IMR-90 (cell line): ENCODE measurements at regions not wholly inside any gene's neighbourhood (a gene's known extent, or its start where the extent isn't known, plus 50 kb on each side); places are given as distances from the start of the nearest gene placed in this dataset.

Experiments
- ATAC-seq: fragments of 200-7000 bp; cut with Tn5 transposase; 2 replicates; pipeline ENCODE4 v1.9.1; 2020; ENCODE audit warnings: low read depth, mild to moderate bottlenecking, moderate library complexity
- BruUV-seq: library from RNA; stranded (reverse); fragments of 400-500 nt; replicated peaks from 2 replicates; lab custom pipeline; 2021; lab: Mats Ljungman, UMichigan
- CTCF ChIA-PET: fragments of 300-600 bp; formaldehyde crosslinking; extraction: SDS; loops from one replicate; lab custom pipeline; 2021; ENCODE audit warnings: antibody characterized with exemption; lab: Yijun Ruan, JAX
- POLR2A ChIA-PET: fragments of 300-600 bp; sonication (Branson Sonifier 250); formaldehyde crosslinking; loops from one replicate; lab custom pipeline; 2022; ENCODE audit warnings: antibody characterized with exemption; ENCODE audit not compliant: unreplicated experiment; lab: Charles Lee
- DNase-seq: peaks from one replicate; pipeline ENCODE4 v3.0.0; 2013
- H2AFZ ChIP-seq: replicated peaks from 2 replicates; pipeline ENCODE3; 2013; ENCODE audit warnings: low read length, mild to moderate bottlenecking; ENCODE audit not compliant: poor library complexity
- H2AK5ac ChIP-seq: 2 replicates; pipeline ENCODE4 v1.6.1; 2013; ENCODE audit warnings: low read depth, low read length, inconsistent platforms
- H2AK9ac ChIP-seq: replicated peaks from 2 replicates; pipeline ENCODE3; 2013; ENCODE audit warnings: mild to moderate bottlenecking, low read depth, low read length, moderate library complexity; ENCODE audit not compliant: poor library complexity
- H2BK120ac ChIP-seq: 2 replicates; pipeline ENCODE4 v1.6.1; 2013; ENCODE audit warnings: low read depth, low read length, inconsistent platforms
- H2BK15ac ChIP-seq: 3 replicates; pipeline ENCODE4 v1.6.1; 2013; ENCODE audit warnings: low read depth, low read length, inconsistent platforms
- H2BK20ac ChIP-seq: 2 replicates; pipeline ENCODE4 v1.6.1; 2013; ENCODE audit warnings: low read depth, mild to moderate bottlenecking, inconsistent platforms, low read length, moderate library complexity
- H2BK5ac ChIP-seq: 2 replicates; pipeline ENCODE4 v1.6.1; 2013; ENCODE audit warnings: mild to moderate bottlenecking, low read depth, low read length, inconsistent platforms; ENCODE audit not compliant: poor library complexity, severe bottlenecking
- H3K14ac ChIP-seq: replicated peaks from 2 replicates; pipeline ENCODE4 v1.6.1; 2013; ENCODE audit warnings: low read depth, low read length, inconsistent platforms
- H3K18ac ChIP-seq: 2 replicates; pipeline ENCODE4 v1.6.1; 2013; ENCODE audit warnings: low read depth, low read length, control low read depth
- H3K23ac ChIP-seq: 2 replicates; pipeline ENCODE4 v1.6.1; 2013; ENCODE audit warnings: low read depth, low read length, inconsistent platforms
- H3K27ac ChIP-seq: 2 replicates; pipeline ENCODE4 v1.5.1; 2013; ENCODE audit warnings: mild to moderate bottlenecking, control low read depth, low read length; ENCODE audit not compliant: insufficient read depth
- H3K27me3 ChIP-seq: 2 replicates; pipeline ENCODE4 v1.6.1; 2013; ENCODE audit warnings: low read length; ENCODE audit not compliant: control insufficient read depth, insufficient read depth
- H3K36me3 ChIP-seq: 2 replicates; pipeline ENCODE4 v1.6.1; 2013; ENCODE audit warnings: low read length, mixed read lengths; ENCODE audit not compliant: control insufficient read depth, insufficient read depth
- H3K4ac ChIP-seq: 2 replicates; pipeline ENCODE4 v1.6.1; 2013; ENCODE audit warnings: low read depth, low read length, inconsistent platforms
- H3K4me1 ChIP-seq: 2 replicates; pipeline ENCODE4 v1.6.1; 2013; ENCODE audit warnings: low read length, mixed read lengths; ENCODE audit not compliant: control insufficient read depth, insufficient read depth
- H3K4me2 ChIP-seq: 2 replicates; pipeline ENCODE4 v1.6.1; 2013; ENCODE audit warnings: low read depth, mild to moderate bottlenecking, control low read depth, low read length, moderate library complexity
- H3K4me3 ChIP-seq: 2 replicates; pipeline ENCODE4 v1.5.1; 2013; ENCODE audit warnings: low read depth, mild to moderate bottlenecking, control low read depth, low read length, moderate library complexity; ENCODE audit not compliant: insufficient read depth
- H3K56ac ChIP-seq: 2 replicates; pipeline ENCODE4 v1.6.1; 2013; ENCODE audit warnings: low read length, inconsistent platforms; ENCODE audit not compliant: insufficient read depth; ENCODE audit errors: extremely low read depth
- H3K79me1 ChIP-seq, 2 experiments: 2 replicates each; pipeline ENCODE4 v1.6.1; 2013; ENCODE audit warnings: low read length in 2 of 2, inconsistent platforms in 1 of 2, low read depth in 1 of 2
- H3K9ac ChIP-seq: 2 replicates; pipeline ENCODE4 v1.6.1; 2013; ENCODE audit warnings: low read depth, low read length, control low read depth
- H3K9me1 ChIP-seq: 2 replicates; pipeline ENCODE4 v1.6.1; 2013; ENCODE audit warnings: low read length, inconsistent platforms; ENCODE audit not compliant: insufficient read depth
- H3K9me3 ChIP-seq: 2 replicates; pipeline ENCODE4 v1.6.1; 2013; ENCODE audit warnings: low read length; ENCODE audit not compliant: control insufficient read depth, insufficient read depth
- H4K20me1 ChIP-seq: 2 replicates; pipeline ENCODE4 v1.6.1; 2013; ENCODE audit warnings: low read length, inconsistent platforms; ENCODE audit not compliant: insufficient read depth
- H4K5ac ChIP-seq: 2 replicates; pipeline ENCODE4 v1.6.1; 2013; ENCODE audit warnings: mild to moderate bottlenecking, low read depth, low read length, control low read depth
- H4K8ac ChIP-seq, 2 experiments: 2 replicates each; pipeline ENCODE4 v1.6.1; 2013; ENCODE audit warnings: low read depth in 2 of 2, low read length in 2 of 2, control low read depth in 1 of 2, inconsistent platforms in 1 of 2
- H4K91ac ChIP-seq: 2 replicates; pipeline ENCODE4 v1.6.1; 2013; ENCODE audit warnings: low read depth, low read length, inconsistent platforms; ENCODE audit not compliant: insufficient read depth
- BHLHE40 ChIP-seq: fragments of 150-350 bp; IDR thresholded peaks from 2 replicates; pipeline ENCODE4 v1.6.1; 2016; ENCODE audit warnings: mild to moderate bottlenecking, low read depth, low read length
- CEBPB ChIP-seq: IDR thresholded peaks from 2 replicates; pipeline ENCODE4 v1.6.1; 2012; ENCODE audit warnings: low read depth, low read length, improper control_type of control experiment
- CHD1 ChIP-seq: IDR thresholded peaks from 2 replicates; pipeline ENCODE4 v1.6.1; 2012; ENCODE audit warnings: low read depth, low read length, improper control_type of control experiment
- FOS ChIP-seq: fragments of 150-350 bp; IDR thresholded peaks from 2 replicates; pipeline ENCODE4 v1.6.1; 2016; ENCODE audit warnings: low read depth, low read length
- MAFK ChIP-seq: IDR thresholded peaks from 2 replicates; pipeline ENCODE4 v1.6.1; 2012; ENCODE audit warnings: low read depth, low read length, improper control_type of control experiment
- MAZ ChIP-seq: IDR thresholded peaks from 2 replicates; pipeline ENCODE4 v1.6.1; 2012; ENCODE audit warnings: low read depth, mild to moderate bottlenecking, low read length, improper control_type of control experiment, moderate library complexity, borderline replicate concordance
- MXI1 ChIP-seq: IDR thresholded peaks from 2 replicates; pipeline ENCODE4 v1.6.1; 2012; ENCODE audit warnings: low read depth, mild to moderate bottlenecking, low read length, moderate library complexity, borderline replicate concordance
- NFE2L2 ChIP-seq: fragments of 150-350 bp; IDR thresholded peaks from 2 replicates; pipeline ENCODE4 v1.6.1; 2016; ENCODE audit warnings: low read depth, mild to moderate bottlenecking, low read length
- POLR2A ChIP-seq: IDR thresholded peaks from 2 replicates; pipeline ENCODE4 v1.6.1; 2012; ENCODE audit warnings: mild to moderate bottlenecking, low read depth, low read length
- RAD21 ChIP-seq: IDR thresholded peaks from 2 replicates; pipeline ENCODE4 v1.6.1; 2012; ENCODE audit warnings: low read length, improper control_type of control experiment
- RCOR1 ChIP-seq: IDR thresholded peaks from 2 replicates; pipeline ENCODE4 v1.6.1; 2012; ENCODE audit warnings: mild to moderate bottlenecking, low read length, improper control_type of control experiment; ENCODE audit not compliant: insufficient replicate concordance
- RFX5 ChIP-seq: IDR thresholded peaks from 2 replicates; pipeline ENCODE4 v1.8.0; 2012; ENCODE audit warnings: low read depth, mild to moderate bottlenecking, low read length, moderate library complexity
- SMC3 ChIP-seq: fragments of 150-350 bp; IDR thresholded peaks from 2 replicates; pipeline ENCODE4 v1.6.1; 2016; ENCODE audit warnings: low read depth, mild to moderate bottlenecking, antibody characterized with exemption, low read length, moderate library complexity
- WGBS, 2 experiments: methylation state at CpG; one replicate each; pipeline versions ENCODE4 v1.1.5 to v1.1.7; 2013; ENCODE audit warnings: missing lambda C conversion rate in 2 of 2; ENCODE audit not compliant: insufficient read length in 1 of 2; ENCODE audit errors: extremely low coverage in 2 of 2; 5-methylcytosine and 5-hydroxymethylcytosine counted together
- dilution Hi-C: fragments of 300-500 bp; cut with HindIII; formaldehyde crosslinking; loops from one replicate; pipeline ENCODE4 v1.14.3; 2018; ENCODE audit warnings: low sequenced_read_pairs; ENCODE audit not compliant: unreplicated experiment
- in situ Hi-C: fragments of 300-500 bp; cut with MboI; formaldehyde crosslinking; loops from 3 replicates; pipeline ENCODE4 v1.14.3; 2019; ENCODE audit warnings: low sequenced_read_pairs, inconsistent platforms, mixed read lengths
- intact Hi-C: fragments of 100-400 bp; cut with micrococcal nuclease; formaldehyde crosslinking; loops from 2 replicates; pipeline ENCODE4 v1.10.0; 2022
- TF ChIP-seq, protein P1 (sequence below): fragments of 150-350 bp; IDR thresholded peaks from 2 replicates; pipeline ENCODE4 v1.6.1; 2016; ENCODE audit warnings: low read depth, mild to moderate bottlenecking, low read length, moderate library complexity, borderline replicate concordance
- TF ChIP-seq, protein P2 (sequence below): fragments of 150-350 bp; IDR thresholded peaks from 2 replicates; pipeline ENCODE4 v1.6.1; 2017; ENCODE audit warnings: mild to moderate bottlenecking, antibody characterized with exemption, low read length, low read depth
- TF ChIP-seq, protein P3 (sequence below): conservative IDR thresholded peaks from 2 replicates; pipeline ENCODE4 v1.5.1; 2012; ENCODE audit warnings: mild to moderate bottlenecking, low read depth, low read length, improper control_type of control experiment

DNA sequence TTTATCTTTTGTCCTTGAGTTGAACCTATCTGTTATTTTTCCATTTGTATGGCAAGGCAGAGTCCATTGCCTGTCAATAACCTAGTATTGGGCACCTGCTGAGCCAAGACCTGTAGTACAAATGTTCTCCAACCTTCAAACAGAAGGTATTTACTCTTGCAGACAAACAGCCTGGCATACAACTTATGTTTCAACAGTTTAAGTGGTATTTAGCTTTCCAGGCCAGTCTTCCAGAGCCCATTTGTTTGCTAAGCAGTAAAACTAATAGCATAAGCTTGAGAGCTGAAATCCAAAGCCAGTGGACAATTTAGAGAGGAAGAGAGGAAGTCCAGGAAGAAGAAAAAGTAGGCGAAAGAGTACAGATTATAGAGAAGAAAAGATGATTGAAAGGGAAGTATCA is 979.3 kb downstream of the GLUD2 start:
- no peak overlapping the region for H4K8ac ChIP-seq
- no peak overlapping the region for H3K4me2 ChIP-seq
- H2AFZ ChIP-seq = no peak overlapping the region
- no peak overlapping the region for H2BK120ac ChIP-seq
- no peaks in the 10 kb centered on the region for H3K4me1 ChIP-seq
- H3K4ac ChIP-seq = no peak overlapping the region
- no peak overlapping the region for H3K14ac ChIP-seq
- H3K27me3 ChIP-seq = no peaks in the 10 kb centered on the region
- no CpG with 5 or more reads among the region's 1 CpG for WGBS, 2 experiments
- no peak overlapping the region for H2BK15ac ChIP-seq
- dilution Hi-C loops (no loop called here), in situ Hi-C loops (no loop called here), intact Hi-C loops (loop anchor here (1.0 kb wide), 1 partner anchor 27 kb away; no protein-coding TSS in a partner anchor)
- no peak for TF ChIP-seq CHD1
- TF ChIP-seq, protein P1, sequence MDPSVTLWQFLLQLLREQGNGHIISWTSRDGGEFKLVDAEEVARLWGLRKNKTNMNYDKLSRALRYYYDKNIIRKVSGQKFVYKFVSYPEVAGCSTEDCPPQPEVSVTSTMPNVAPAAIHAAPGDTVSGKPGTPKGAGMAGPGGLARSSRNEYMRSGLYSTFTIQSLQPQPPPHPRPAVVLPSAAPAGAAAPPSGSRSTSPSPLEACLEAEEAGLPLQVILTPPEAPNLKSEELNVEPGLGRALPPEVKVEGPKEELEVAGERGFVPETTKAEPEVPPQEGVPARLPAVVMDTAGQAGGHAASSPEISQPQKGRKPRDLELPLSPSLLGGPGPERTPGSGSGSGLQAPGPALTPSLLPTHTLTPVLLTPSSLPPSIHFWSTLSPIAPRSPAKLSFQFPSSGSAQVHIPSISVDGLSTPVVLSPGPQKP = no peak
- TF ChIP-seq MAZ = no peak
- no peak for TF ChIP-seq MXI1
- no peak for TF ChIP-seq CEBPB
- no peak for TF ChIP-seq RFX5
- TF ChIP-seq, protein P2, sequence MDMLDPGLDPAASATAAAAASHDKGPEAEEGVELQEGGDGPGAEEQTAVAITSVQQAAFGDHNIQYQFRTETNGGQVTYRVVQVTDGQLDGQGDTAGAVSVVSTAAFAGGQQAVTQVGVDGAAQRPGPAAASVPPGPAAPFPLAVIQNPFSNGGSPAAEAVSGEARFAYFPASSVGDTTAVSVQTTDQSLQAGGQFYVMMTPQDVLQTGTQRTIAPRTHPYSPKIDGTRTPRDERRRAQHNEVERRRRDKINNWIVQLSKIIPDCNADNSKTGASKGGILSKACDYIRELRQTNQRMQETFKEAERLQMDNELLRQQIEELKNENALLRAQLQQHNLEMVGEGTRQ = no peak
- TF ChIP-seq NFE2L2 = no peak
- TF ChIP-seq MAFK = no peak
- no peak for TF ChIP-seq SMC3
- TF ChIP-seq FOS = no peak
- no peak for TF ChIP-seq RCOR1
- TF ChIP-seq, protein P3, sequence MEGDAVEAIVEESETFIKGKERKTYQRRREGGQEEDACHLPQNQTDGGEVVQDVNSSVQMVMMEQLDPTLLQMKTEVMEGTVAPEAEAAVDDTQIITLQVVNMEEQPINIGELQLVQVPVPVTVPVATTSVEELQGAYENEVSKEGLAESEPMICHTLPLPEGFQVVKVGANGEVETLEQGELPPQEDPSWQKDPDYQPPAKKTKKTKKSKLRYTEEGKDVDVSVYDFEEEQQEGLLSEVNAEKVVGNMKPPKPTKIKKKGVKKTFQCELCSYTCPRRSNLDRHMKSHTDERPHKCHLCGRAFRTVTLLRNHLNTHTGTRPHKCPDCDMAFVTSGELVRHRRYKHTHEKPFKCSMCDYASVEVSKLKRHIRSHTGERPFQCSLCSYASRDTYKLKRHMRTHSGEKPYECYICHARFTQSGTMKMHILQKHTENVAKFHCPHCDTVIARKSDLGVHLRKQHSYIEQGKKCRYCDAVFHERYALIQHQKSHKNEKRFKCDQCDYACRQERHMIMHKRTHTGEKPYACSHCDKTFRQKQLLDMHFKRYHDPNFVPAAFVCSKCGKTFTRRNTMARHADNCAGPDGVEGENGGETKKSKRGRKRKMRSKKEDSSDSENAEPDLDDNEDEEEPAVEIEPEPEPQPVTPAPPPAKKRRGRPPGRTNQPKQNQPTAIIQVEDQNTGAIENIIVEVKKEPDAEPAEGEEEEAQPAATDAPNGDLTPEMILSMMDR = no peak
- no peak for TF ChIP-seq RAD21
- no peak for TF ChIP-seq BHLHE40
- TF ChIP-seq POLR2A = no peak
- H3K27ac ChIP-seq = no peak overlapping the region
- no peak overlapping the region for H2AK5ac ChIP-seq
- H4K20me1 ChIP-seq = no peaks in the 10 kb centered on the region
- H3K9ac ChIP-seq = no peak overlapping the region
- no peak for ATAC-seq
- no peaks in the 10 kb centered on the region for H3K79me1 ChIP-seq
- no peaks in the 10 kb centered on the region for H3K9me1 ChIP-seq
- H2BK20ac ChIP-seq = no peak overlapping the region
- no peak for DNase-seq
- H2AK9ac ChIP-seq = no peak overlapping the region
- no peaks in the 10 kb centered on the region for H3K9me3 ChIP-seq
- H3K4me3 ChIP-seq = no peak overlapping the region
- no peak overlapping the region for H3K18ac ChIP-seq
- CTCF ChIA-PET = no interaction called here
- no peak overlapping the region for H4K91ac ChIP-seq
- H4K5ac ChIP-seq = no peak overlapping the region
- H3K23ac ChIP-seq = no peak overlapping the region
- no peaks in the 10 kb centered on the region for H3K36me3 ChIP-seq
- no peak overlapping the region for H2BK5ac ChIP-seq
- POLR2A ChIA-PET = no interaction called here
- no TSS peak for BruUV-seq
- no peak overlapping the region for H3K56ac ChIP-seq
